ENCODE measurements at regions not wholly inside any gene's neighbourhood (a gene's known extent, or its start where the extent isn't known, plus 50 kb on each side); places are given as distances from the start of the nearest gene placed in this dataset.

DNA sequence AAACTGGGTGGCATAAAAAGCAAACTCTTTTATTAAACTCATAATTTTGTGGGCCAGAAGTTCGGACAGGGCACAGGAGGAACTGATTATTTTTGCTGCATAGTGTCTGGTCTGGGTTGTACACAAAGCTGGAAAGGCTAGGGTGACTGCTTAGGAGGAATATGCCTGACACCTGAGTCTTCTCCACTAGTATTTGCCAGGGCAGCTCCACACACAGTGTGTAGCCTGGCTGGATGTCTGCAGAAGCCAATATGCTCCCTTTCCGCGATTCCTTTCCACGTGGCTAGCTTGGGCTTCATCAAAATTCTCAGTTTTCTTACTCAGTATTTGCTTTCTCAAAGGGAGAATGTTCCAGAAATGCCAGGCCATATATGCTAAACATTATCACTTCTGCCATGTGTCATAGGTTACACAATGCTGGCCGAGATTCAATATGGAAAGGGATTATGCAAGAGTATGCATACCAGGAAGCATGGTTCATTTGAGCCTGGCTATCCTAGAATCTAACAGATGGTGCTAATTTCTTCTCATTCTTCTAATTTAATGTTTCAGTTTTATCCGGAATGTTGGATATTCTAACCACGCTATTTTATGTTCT, 142.7 kb upstream of the DOK6 start:
- H4K91ac ChIP-seq (ENCODE audit: insufficient read depth, low read depth, low read length), result no peak overlapping the region
- no peak overlapping the region for H2BK5ac ChIP-seq (ENCODE audit: low read depth, low read length, poor library complexity, severe bottlenecking)
- H3K4me2 ChIP-seq (ENCODE audit: low read depth, low read length), result no peak overlapping the region
- H3K9me3 ChIP-seq (ENCODE audit: control insufficient read depth, insufficient read depth, low read length), result no peaks in the 10 kb centered on the region
- ATAC-seq (ENCODE audit: low read depth) (peak; percentile 81), DNase-seq (peak; percentile 69)
- no peak overlapping the region for H3K9ac ChIP-seq (ENCODE audit: low read depth, low read length)
- TF ChIP-seq POLR2A (IDR thresholded peaks at IDR 0.05; ENCODE audit: low read depth, low read length) (no peak), CEBPB (IDR thresholded peaks at IDR 0.05; ENCODE audit: low read depth, low read length) (peak; percentile 95)
- peaks cover 3% of the 10 kb centered on the region; the same call in 1 of the 2 replicates for H3K4me1 ChIP-seq (ENCODE audit: control insufficient read depth, insufficient read depth, low read length)
- H2AFZ ChIP-seq (replicated peaks; ENCODE audit: low read length, poor library complexity), result no peak overlapping the region
- H3K27ac ChIP-seq (ENCODE audit: insufficient read depth, low read length), result peak overlapping the region; percentile 71; the same call in 1 of the 2 replicates
- H2BK15ac ChIP-seq (ENCODE audit: low read depth, low read length), result no peak overlapping the region
- no peaks in the 10 kb centered on the region for H3K36me3 ChIP-seq (ENCODE audit: control insufficient read depth, insufficient read depth, low read length)
- no peak overlapping the region for H2AK9ac ChIP-seq (replicated peaks; ENCODE audit: low read depth, low read length, poor library complexity)
- CTCF ChIA-PET, result no interaction called here
- no peaks in the 10 kb centered on the region for H4K20me1 ChIP-seq (ENCODE audit: insufficient read depth, low read length)
- H3K79me1 ChIP-seq (ENCODE audit: low read depth in 1 of 2, low read length in 2 of 2), result no peaks in the 10 kb centered on the region
- peak overlapping the region in 1 of 2 experiments; percentile 4; a peak in 1 of 4 replicates for H4K8ac ChIP-seq (ENCODE audit: low read depth in 2 of 2, low read length in 2 of 2)
- H3K14ac ChIP-seq (replicated peaks; ENCODE audit: low read depth, low read length), result 0 out of 2 replicates have a peak overlapping the region, but pooled peaks have one; percentile 1
- H2BK120ac ChIP-seq (ENCODE audit: low read depth, low read length), result peak overlapping the region; percentile 19; the same call in 1 of the 2 replicates
- H3K4me3 ChIP-seq (ENCODE audit: insufficient read depth, low read depth, low read length), result no peak overlapping the region
- H3K23ac ChIP-seq (ENCODE audit: low read depth, low read length), result no peak overlapping the region; the same call in 1 of the 2 replicates
- H3K18ac ChIP-seq (ENCODE audit: low read depth, low read length), result no peak overlapping the region
- 0 out of 2 replicates have a peak overlapping the region, but pooled peaks have one; percentile 39 for H2BK20ac ChIP-seq (ENCODE audit: low read depth, low read length)
- BruUV-seq (replicated peaks), result no TSS peak
- no peak overlapping the region for H3K56ac ChIP-seq (ENCODE audit: extremely low read depth, insufficient read depth, low read length)
- H4K5ac ChIP-seq (ENCODE audit: low read depth, low read length), result no peak overlapping the region
- no CpG with 5 or more reads among the region's 7 CpGs for WGBS, 2 experiments (ENCODE audit: extremely low coverage in 2 of 2, insufficient read length in 1 of 2)
- POLR2A ChIA-PET (ENCODE audit: unreplicated experiment), result no interaction called here
- dilution Hi-C loops (cut with HindIII; ENCODE audit: low sequenced_read_pairs, unreplicated experiment) (no loop called here), intact Hi-C loops (cut with micrococcal nuclease) (no loop called here), in situ Hi-C loops (cut with MboI; ENCODE audit: low sequenced_read_pairs) (no loop called here)
- H3K27me3 ChIP-seq (ENCODE audit: control insufficient read depth, insufficient read depth, low read length), result no peaks in the 10 kb centered on the region
- H3K9me1 ChIP-seq (ENCODE audit: insufficient read depth, low read length), result peaks cover 3% of the 10 kb centered on the region; the same call in 1 of the 2 replicates
- H3K4ac ChIP-seq (ENCODE audit: low read depth, low read length), result no peak overlapping the region
- H2AK5ac ChIP-seq (ENCODE audit: low read depth, low read length), result 0 out of 2 replicates have a peak overlapping the region, but pooled peaks have one; percentile 9
